GM12892 (cell line): ENCODE measurements at regions not wholly inside any gene's neighbourhood (a gene's known extent, or its start where the extent isn't known, plus 50 kb on each side); places are given as distances from the start of the nearest gene placed in this dataset.

Experiments
- DNase-seq: peaks from one replicate; pipeline ENCODE4 v3.0.0; 2011; ENCODE audit not compliant: insufficient read length
- FAIRE-seq: peaks from 2 replicates; lab custom pipeline; 2011; peaks lifted over from hg19 to GRCh38; lab: Jason Lieb, UNC
- POLR2A ChIP-seq: IDR thresholded peaks from 2 replicates; pipeline ENCODE4 v1.6.1; 2011; ENCODE audit warnings: low read depth, low read length, control low read depth
- POLR2AphosphoS5 ChIP-seq: IDR thresholded peaks from 2 replicates; pipeline ENCODE4 v1.6.1; 2011; ENCODE audit warnings: low read depth, low read length, control low read depth
- TAF1 ChIP-seq: IDR thresholded peaks from 2 replicates; pipeline ENCODE4 v1.6.1; 2011; ENCODE audit warnings: low read depth, mild to moderate bottlenecking, control low read depth, low read length, borderline replicate concordance

DNA sequence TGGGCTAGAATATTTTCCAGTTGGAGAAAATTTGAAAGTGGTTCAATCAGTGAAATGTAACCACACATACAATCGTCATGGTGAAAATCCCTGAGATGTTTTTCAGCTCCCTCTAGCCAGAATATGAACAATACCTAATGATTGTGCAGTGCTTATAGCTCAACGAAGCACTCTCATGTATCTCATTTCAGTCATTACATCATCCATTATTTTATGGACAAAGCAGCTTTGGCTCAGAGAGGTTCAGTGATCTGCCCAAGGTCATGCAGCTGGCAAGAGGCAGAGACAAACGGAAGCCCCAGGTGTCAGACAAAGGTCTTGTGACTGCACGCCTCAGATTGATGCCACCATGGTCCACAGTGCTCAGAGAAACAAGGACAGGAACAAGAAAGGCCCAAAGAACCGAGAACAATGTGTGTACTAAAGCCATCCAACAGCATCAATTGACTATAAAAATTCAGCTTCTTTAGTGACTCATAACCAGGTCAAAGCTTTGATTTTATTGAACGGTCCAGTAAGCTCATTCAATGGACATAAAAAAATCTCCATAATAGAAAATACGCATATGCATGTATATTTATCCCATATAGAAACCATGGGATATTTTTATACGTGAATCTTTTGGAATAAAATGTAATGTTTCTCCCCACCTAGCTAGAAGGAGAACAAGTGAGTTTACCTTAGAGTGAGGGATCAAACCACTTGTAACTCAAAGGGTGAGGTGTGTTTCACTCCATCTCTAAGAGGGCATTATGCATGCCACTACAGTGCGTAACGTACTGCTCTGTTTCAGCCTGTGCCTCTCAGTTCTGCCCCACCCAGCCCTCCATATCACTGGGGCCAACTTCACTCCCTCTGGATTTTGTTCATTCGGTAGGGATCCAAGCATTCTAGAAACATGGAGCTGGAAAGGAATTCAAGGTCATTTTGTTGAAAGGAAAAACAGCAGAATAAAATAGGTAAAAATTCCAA is 141.8 kb downstream of the GRIN2B start:
- TF ChIP-seq POLR2A (no peak), TAF1 (no peak), POLR2AphosphoS5 (no peak)
- DNase-seq (no peak), FAIRE-seq (no peak)

DNA sequence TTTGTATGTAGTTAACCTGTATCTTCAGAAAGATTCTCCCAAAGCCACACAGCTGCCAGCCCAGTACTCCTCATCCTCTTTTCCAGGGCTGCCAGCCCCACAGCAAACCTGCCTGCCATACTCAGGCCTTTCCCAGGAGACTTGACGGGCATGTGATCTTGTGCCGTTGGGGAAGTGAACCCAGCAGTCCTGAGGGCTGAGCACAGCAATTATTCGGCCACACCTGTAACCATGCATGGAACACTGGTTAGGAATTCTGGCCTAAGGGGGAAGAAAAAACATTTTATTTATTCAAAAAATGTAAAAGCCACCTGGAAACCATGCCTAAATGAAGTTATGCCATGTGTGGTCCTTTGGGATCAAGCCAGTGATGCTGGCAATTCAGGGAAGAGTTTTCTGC is 145.3 kb downstream of the GRIN2B start:
- TF ChIP-seq POLR2AphosphoS5 (no peak), POLR2A (no peak), TAF1 (no peak)
- FAIRE-seq (no peak), DNase-seq (no peak)

DNA sequence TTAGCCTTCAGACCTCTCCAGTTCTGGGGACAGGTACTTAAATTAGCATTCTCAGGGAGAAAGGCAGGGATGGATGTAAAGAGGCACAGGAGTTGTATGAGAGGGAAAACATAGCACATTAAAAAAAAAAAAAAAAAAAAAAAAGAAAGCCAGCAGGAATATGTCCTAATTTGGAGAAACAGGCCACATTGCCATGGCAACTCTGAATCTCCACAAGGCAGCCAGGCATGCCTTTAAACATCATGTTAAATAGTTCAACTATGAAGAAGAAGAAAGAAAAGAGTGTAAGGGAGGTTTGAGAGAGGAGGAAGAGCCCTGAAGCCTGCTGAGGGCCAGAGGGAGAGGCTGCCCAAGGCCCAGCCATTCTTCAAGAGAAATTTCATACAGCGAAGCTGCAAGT is 145.8 kb downstream of the GRIN2B start:
- FAIRE-seq (no peak), DNase-seq (no peak)
- TF ChIP-seq POLR2A (no peak), POLR2AphosphoS5 (no peak), TAF1 (no peak)

DNA sequence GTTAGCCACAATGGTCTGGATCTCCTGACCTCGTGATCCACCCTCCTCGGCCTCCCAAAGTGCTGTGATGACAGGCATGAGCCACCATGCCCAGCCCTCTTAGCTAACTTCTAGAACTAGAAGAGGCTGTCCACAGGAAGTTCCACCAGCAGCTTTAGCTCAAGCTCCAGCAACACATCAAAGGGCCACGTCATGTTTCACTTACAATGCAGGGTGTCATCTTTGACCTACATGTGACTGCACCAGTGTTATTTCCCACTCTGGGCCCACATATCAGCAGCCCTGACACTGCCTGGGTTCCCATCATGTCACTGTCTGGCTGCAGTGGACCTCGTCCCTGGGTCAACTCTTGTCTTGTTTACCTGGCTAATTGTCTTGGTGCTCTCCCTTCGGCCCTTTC is 147.2 kb downstream of the GRIN2B start:
- FAIRE-seq = no peak
- TF ChIP-seq POLR2A (no peak), TAF1 (no peak), POLR2AphosphoS5 (no peak)
- DNase-seq = no peak

DNA sequence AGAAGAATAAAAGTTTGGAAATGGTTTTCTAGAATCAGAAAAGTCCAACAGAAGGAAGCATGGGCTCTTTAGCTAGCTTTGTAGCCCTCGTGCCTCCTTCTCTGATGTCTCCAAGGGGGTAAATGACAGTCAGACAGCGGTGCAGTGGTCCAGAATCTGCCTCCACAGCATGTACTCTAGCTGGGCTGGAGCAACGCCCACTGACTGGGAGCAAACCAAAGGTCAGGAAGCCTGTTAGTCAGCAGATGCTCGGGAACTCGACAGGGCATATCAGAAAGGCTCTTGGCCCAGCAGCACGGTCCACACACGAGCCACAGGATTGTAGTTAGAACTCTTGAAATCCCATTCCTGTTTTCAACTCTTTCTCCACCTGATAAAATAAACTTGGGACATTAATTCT is 164.3 kb downstream of the GRIN2B start:
- DNase-seq (no peak), FAIRE-seq (no peak)
- TF ChIP-seq POLR2AphosphoS5 = no peak
- no peak for TF ChIP-seq TAF1
- no peak for TF ChIP-seq POLR2A

DNA sequence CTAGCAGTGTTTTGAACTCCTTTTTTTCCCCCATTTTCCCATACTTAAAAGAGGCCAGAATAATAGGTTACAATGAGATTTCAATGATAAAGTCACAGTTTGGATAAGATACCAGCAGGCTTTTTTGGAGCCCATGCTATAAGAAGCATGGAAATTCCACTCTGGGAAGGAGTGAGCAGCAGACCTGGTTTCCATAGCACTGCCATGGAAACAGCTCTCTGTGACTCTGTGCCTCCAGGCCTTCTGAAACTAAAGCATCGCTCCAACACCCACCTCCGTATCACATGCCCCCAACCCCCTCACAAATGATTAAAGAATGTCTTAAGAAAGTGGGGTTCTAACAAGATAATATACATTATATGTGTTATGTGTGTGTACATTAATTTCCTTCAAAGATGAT is 165.0 kb downstream of the GRIN2B start:
- no peak for TF ChIP-seq POLR2A
- TF ChIP-seq TAF1 = no peak
- no peak for TF ChIP-seq POLR2AphosphoS5
- DNase-seq (no peak), FAIRE-seq (no peak)

DNA sequence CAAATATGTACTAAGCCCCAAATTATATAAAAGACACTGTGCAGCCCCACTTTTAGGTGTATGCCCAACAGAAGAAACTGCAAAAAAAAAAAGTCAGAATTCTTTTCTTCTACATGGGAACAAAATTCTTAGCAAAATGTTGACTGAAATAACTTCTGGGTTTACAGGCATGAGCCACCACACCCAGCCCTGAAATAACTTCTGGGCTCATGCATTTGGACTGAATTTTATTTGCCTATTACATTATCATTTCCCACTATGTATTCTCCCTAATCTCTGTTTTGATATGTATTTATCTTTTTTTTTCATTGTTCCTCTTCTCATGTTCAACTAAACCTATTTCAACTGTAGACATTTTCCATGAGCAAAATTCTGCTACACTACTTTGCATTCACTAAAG is 169.2 kb downstream of the GRIN2B start:
- FAIRE-seq = no peak

DNA sequence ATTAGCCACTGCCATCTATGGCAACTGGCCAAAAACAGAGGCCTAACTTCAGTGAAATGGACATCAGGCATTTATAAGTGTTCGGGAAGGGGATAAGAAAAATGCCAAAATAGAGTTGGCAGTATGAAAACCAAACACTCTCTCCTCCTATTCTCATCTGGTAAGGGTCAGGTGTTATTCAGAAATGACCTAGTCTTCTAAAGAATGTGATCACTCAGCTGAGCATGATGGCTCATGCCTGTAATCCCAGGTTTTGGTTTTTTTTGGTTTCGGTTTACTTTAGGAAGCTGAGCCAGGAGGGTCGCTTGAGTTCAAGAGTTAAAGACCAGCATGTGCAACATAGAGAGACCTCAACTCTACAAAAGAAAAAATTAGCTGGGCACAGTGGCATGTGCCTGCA is 170.3 kb downstream of the GRIN2B start:
- no peak for DNase-seq
- FAIRE-seq = no peak
- no peak for TF ChIP-seq TAF1
- no peak for TF ChIP-seq POLR2A
- no peak for TF ChIP-seq POLR2AphosphoS5

More for the DNA sequence above, 169.2 kb downstream of the GRIN2B start:
- DNase-seq = no peak
- TF ChIP-seq POLR2AphosphoS5 = no peak
- no peak for TF ChIP-seq TAF1
- TF ChIP-seq POLR2A = no peak

DNA sequence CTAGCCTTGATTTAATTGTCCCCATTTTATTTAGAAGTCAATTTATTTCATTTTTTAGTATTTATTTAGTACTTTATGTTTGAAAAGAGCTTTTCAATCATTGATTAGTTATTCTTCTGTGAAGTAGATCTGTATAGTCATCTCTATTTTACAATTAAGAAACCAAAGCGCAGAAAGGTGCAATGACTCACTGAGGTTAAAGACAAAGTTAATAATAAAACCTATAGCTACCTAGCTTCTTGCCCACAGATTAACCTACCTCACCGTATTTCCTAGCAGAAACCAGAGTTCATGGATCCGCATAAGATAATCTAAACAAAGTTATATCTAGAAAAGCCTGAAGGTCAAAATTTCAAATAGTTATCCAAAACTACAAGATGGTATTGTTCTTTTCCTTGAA is 176.4 kb downstream of the GRIN2B start:
- TF ChIP-seq TAF1 (no peak), POLR2AphosphoS5 (no peak), POLR2A (no peak)
- DNase-seq = no peak
- no peak for FAIRE-seq

DNA sequence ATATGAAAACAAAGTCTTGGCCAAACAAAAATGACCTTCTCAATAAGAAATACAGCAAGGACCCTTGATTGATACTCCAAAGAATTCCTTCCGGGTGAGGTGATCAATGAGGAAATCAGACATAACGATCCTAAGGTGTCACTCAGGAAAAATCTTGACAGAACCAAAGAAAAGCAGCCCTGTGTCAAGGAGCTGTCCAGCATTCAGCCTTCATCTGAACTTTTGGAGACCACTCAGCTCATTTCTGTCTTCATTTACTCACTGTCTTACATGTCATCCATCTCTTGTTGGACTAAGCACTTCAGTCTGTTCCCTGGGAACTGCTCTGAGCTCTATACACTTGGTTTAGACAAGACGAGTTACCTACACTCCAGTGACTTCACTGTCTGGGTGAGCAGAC is 179.9 kb downstream of the GRIN2B start:
- no peak for DNase-seq
- no peak for TF ChIP-seq POLR2AphosphoS5
- no peak for TF ChIP-seq POLR2A
- no peak for TF ChIP-seq TAF1
- FAIRE-seq = no peak

DNA sequence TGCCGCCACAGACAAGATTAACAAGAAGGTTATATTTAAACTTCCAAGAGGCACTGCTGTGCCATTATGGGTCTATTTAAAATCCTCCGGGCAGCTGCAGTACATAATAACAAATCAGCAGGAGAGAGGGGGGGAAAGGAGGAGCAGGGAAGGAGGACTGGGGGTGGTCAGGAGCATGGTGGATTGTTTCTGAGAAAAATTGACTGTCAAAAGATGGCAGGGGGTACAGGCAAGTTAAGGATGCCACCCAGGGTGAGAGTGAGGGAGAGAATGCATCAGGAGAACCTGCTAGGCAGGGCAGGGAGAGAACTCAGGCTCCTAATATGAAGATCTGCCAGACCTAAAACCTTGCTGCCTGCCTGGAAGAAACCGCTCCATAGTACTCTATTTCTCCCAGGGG is 181.8 kb downstream of the GRIN2B start:
- DNase-seq (no peak), FAIRE-seq (no peak)
- TF ChIP-seq POLR2AphosphoS5 = no peak

DNA sequence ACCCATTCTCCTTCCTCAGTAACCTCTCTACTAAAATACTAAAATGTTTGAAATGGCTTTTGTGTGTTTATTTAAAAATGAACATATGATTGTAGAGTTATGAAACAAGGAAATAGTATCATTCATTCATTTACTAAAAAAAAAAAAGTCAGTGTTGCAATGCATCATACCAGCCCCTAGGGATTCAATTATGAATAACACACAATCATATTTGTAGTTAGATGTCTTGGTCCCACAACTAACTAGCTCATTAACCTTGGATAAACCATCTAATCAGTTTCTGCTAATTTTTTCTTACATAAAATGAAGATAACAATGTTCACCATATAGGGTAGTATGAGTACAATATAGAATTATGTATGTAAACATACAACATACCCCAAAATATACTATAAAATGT is 183.2 kb downstream of the GRIN2B start:
- TF ChIP-seq POLR2AphosphoS5 (no peak), POLR2A (no peak), TAF1 (no peak)
- FAIRE-seq = no peak
- DNase-seq = no peak
